Esophagus squamous epithelium (tissue), 4 donors: ENCODE measurements at regions not wholly inside any gene's neighbourhood (a gene's known extent, or its start where the extent isn't known, plus 50 kb on each side); places are given as distances from the start of the nearest gene placed in this dataset.

ENCODE experiments used
- CTCF ChIP-seq, 6 experiments: fragments of 450-650 bp in 4 of 6; fragments of 200-600 bp in 2 of 6; sonication (generic) in 2 of 6; IDR thresholded peaks; one replicate each; pipeline ENCODE4 v1.5.1; 2016 to 2019; ENCODE audit warnings: antibody characterized with exemption in 6 of 6, mild to moderate bottlenecking in 4 of 6, moderate library complexity in 4 of 6
- POLR2A ChIP-seq, 4 donors: fragments of 450-650 bp; IDR thresholded peaks; one replicate each; pipeline ENCODE4 v1.6.1; 2017; ENCODE audit warnings: antibody characterized with exemption in 4 of 4, mild to moderate bottlenecking in 4 of 4, moderate library complexity in 3 of 4

- TF ChIP-seq POLR2A (IDR thresholded peaks at IDR 0.05) (no peak), CTCF (IDR thresholded peaks at IDR 0.05) (peak in 1 of 6 experiments; percentile 3)
Measured at GRCh38 chr12:108457734-108458361, 57.2 kb upstream of the FICD start.
